GM18517 (cell line): ENCODE measurements at regions not wholly inside any gene's neighbourhood (a gene's known extent, or its start where the extent isn't known, plus 50 kb on each side); places are given as distances from the start of the nearest gene placed in this dataset.
"Not testable (repeated sequence)": the region's sequence is repeated elsewhere in the genome, so short reads cannot be mapped to it uniquely, and the experiment has no call there.

Source experiments
- ATAC-seq: cut with Tn5 transposase; IDR thresholded peaks from one replicate; pipeline ENCODE4 v1.9.1; 2021; ENCODE audit warnings: mild to moderate bottlenecking, moderate library complexity; ENCODE audit not compliant: unreplicated experiment

- no peak for ATAC-seq
Measured at GRCh38 chr9:81037889-81038288, 651.5 kb downstream of the TLE1 start.

GRCh38 chr9:81035601-81036000, 653.7 kb downstream of the TLE1 start:
- no peak for ATAC-seq

- no peak for ATAC-seq
Measured at GRCh38 chr9:81035171-81035570, 654.2 kb downstream of the TLE1 start.

GRCh38 chr9:81032831-81033230, 656.5 kb downstream of the TLE1 start:
- ATAC-seq: peak; percentile 23

- ATAC-seq: no peak
Measured at GRCh38 chr9:81032030-81032572, 657.2 kb downstream of the TLE1 start.

- ATAC-seq: no peak
Measured at GRCh38 chr9:81031422-81032029, 657.8 kb downstream of the TLE1 start.

GRCh38 chr9:81030027-81030426, 659.3 kb downstream of the TLE1 start:
- no peak for ATAC-seq

- ATAC-seq: no peak
Measured at GRCh38 chr9:81028504-81028903, 660.8 kb downstream of the TLE1 start.

- no peak for ATAC-seq
Measured at GRCh38 chr9:81022177-81022576, 667.2 kb downstream of the TLE1 start.

- ATAC-seq: not testable (repeated sequence)
Measured at GRCh38 chr9:81014945-81015344, 674.4 kb downstream of the TLE1 start.

- ATAC-seq: not testable (repeated sequence)
Measured at GRCh38 chr9:81013191-81013590, 676.2 kb downstream of the TLE1 start.

- no peak for ATAC-seq
Measured at GRCh38 chr9:81002906-81003305, 686.4 kb downstream of the TLE1 start.

- no peak for ATAC-seq
Measured at GRCh38 chr9:81002242-81002641, 687.1 kb downstream of the TLE1 start.

- no peak for ATAC-seq
Measured at GRCh38 chr9:80995759-80996158, 693.6 kb downstream of the TLE1 start.

- no peak for ATAC-seq
Measured at GRCh38 chr9:80994892-80995291, 694.5 kb downstream of the TLE1 start.

- not testable (repeated sequence) for ATAC-seq
Measured at GRCh38 chr9:80985595-80985994, 703.8 kb downstream of the TLE1 start.

- ATAC-seq: no peak
Measured at GRCh38 chr9:80976403-80976802, 712.9 kb downstream of the TLE1 start.

- not testable (repeated sequence) for ATAC-seq
Measured at GRCh38 chr9:80970377-80970776, 719.0 kb downstream of the TLE1 start.

GRCh38 chr9:80968611-80969010, 720.7 kb downstream of the TLE1 start:
- ATAC-seq: no peak

- ATAC-seq: no peak
Measured at GRCh38 chr9:80964914-80965313, 724.4 kb downstream of the TLE1 start.

GRCh38 chr9:80964374-80964773, 725.0 kb downstream of the TLE1 start:
- ATAC-seq: no peak

GRCh38 chr9:80957801-80958200, 731.5 kb downstream of the TLE1 start:
- ATAC-seq: no peak

GRCh38 chr9:80954521-80954920, 734.8 kb downstream of the TLE1 start:
- ATAC-seq: no peak
